GM23248 (cell line): ENCODE measurements at regions not wholly inside any gene's neighbourhood (a gene's known extent, or its start where the extent isn't known, plus 50 kb on each side); places are given as distances from the start of the nearest gene placed in this dataset.

ENCODE experiments used
- DNase-seq: peaks from one replicate; pipeline ENCODE4 v3.0.0-alpha.2; 2015
- H2AFZ ChIP-seq: fragments of 200-600 bp; sonication (generic); 2 replicates; pipeline ENCODE4 v1.6.1; 2016; ENCODE audit warnings: antibody characterized with exemption
- H3F3A ChIP-seq: fragments of 200-600 bp; sonication (generic); 2 replicates; pipeline ENCODE4 v1.6.1; 2016; ENCODE audit warnings: mild to moderate bottlenecking, antibody characterized with exemption, mixed run types; ENCODE audit not compliant: insufficient read depth
- H3K27ac ChIP-seq: fragments of 200-600 bp; sonication (generic); 2 replicates; pipeline ENCODE4 v1.5.1; 2016; ENCODE audit warnings: mild to moderate bottlenecking
- H3K27me3 ChIP-seq: fragments of 200-600 bp; sonication (generic); replicated peaks from 2 replicates; pipeline ENCODE4 v1.6.1; 2016; ENCODE audit warnings: mild to moderate bottlenecking; ENCODE audit not compliant: insufficient read depth
- H3K36me3 ChIP-seq: fragments of 200-600 bp; sonication (generic); 2 replicates; pipeline ENCODE4 v1.6.1; 2016; ENCODE audit warnings: low read depth, mild to moderate bottlenecking
- H3K4me1 ChIP-seq: fragments of 200-600 bp; sonication (generic); 2 replicates; pipeline ENCODE4 v1.6.1; 2016; ENCODE audit warnings: mild to moderate bottlenecking; ENCODE audit not compliant: insufficient read depth
- H3K4me2 ChIP-seq: fragments of 200-600 bp; sonication (generic); one replicate; pipeline ENCODE4 v1.6.1; 2016; ENCODE audit warnings: mild to moderate bottlenecking; ENCODE audit not compliant: unreplicated experiment
- H3K4me3 ChIP-seq: fragments of 200-600 bp; sonication (generic); 2 replicates; pipeline ENCODE4 v1.5.1; 2016; ENCODE audit warnings: mild to moderate bottlenecking
- H3K79me2 ChIP-seq: fragments of 200-600 bp; sonication (generic); 2 replicates; pipeline ENCODE4 v1.6.1; 2016; ENCODE audit warnings: mild to moderate bottlenecking; ENCODE audit not compliant: insufficient read depth
- H3K9ac ChIP-seq: fragments of 200-600 bp; sonication (generic); 2 replicates; pipeline ENCODE4 v1.6.1; 2016; ENCODE audit warnings: mild to moderate bottlenecking
- H3K9me2 ChIP-seq: fragments of 200-600 bp; sonication (generic); 2 replicates; pipeline ENCODE4 v1.6.1; 2016; ENCODE audit warnings: mixed run types, mild to moderate bottlenecking, moderate library complexity; ENCODE audit not compliant: insufficient read depth
- H3K9me3 ChIP-seq: fragments of 200-600 bp; sonication (generic); one replicate; pipeline ENCODE4 v1.6.1; 2017; ENCODE audit warnings: low read depth
- H4K20me1 ChIP-seq: fragments of 200-600 bp; sonication (generic); 2 replicates; pipeline ENCODE4 v1.6.0; 2016; ENCODE audit not compliant: insufficient read depth
- EZH2 ChIP-seq: fragments of 200-600 bp; sonication (generic); IDR thresholded peaks from 2 replicates; pipeline ENCODE4 v1.6.1; 2018; ENCODE audit warnings: antibody characterized with exemption, mild to moderate bottlenecking; ENCODE audit not compliant: insufficient read depth, poor library complexity, severe bottlenecking
- EZH2phosphoT487 ChIP-seq: fragments of 200-600 bp; sonication (generic); IDR thresholded peaks from 2 replicates; pipeline ENCODE4 v1.6.1; 2018; ENCODE audit warnings: antibody characterized with exemption, moderate library complexity, mild to moderate bottlenecking, low read depth; ENCODE audit not compliant: insufficient read depth
- WGBS, 2 experiments: methylation state at CpG; one replicate each; pipeline ENCODE4 v1.1.6; 2015 to 2017; ENCODE audit warnings: low lambda C conversion rate in 2 of 2, low coverage in 1 of 2; ENCODE audit errors: missing lambda C conversion rate in 2 of 2; 5-methylcytosine and 5-hydroxymethylcytosine counted together
- in situ Hi-C: fragments of 300-500 bp; cut with MboI; formaldehyde crosslinking; loops from 2 replicates; pipeline ENCODE4 v1.15.0; 2020

DNA sequence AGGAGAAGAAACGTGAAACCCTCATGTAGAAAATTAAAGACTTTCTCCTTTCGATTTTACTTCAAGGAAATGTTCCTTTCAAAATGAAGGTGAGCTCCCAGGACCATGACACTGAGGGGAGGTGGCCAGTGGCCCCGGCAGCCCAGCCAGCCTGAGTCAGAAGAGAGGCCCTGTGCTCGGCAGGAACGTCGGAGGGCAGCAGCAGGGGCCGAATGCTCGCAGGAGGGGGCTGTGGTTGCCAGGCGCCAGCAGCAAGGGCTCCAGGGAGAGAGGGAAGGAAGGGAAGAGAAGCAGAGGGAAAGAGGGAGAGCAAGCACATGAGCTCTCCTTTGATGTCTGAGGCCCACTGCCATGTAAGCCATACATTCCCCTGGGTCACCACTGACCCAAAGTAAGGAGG lies 73.3 kb upstream of the ACKR3 start:
- H3K9me2 ChIP-seq = no peaks in the 10 kb centered on the region
- H3K4me2 ChIP-seq = no peak overlapping the region
- H2AFZ ChIP-seq = no peak overlapping the region
- H3K4me3 ChIP-seq = no peak overlapping the region
- 56 to 66% methylated on average over 9 of the region's 9 CpGs for WGBS, 2 experiments
- 0 out of 2 replicates have a peak, but pooled peaks cover 4% of the 10 kb centered on the region for H3K27me3 ChIP-seq
- no peak overlapping the region for H3K9ac ChIP-seq
- peaks cover 4% of the 10 kb centered on the region; the same call in 1 of the 2 replicates for H3K4me1 ChIP-seq
- H3K9me3 ChIP-seq = no peaks in the 10 kb centered on the region
- DNase-seq = no peak
- H3K36me3 ChIP-seq = no peaks in the 10 kb centered on the region
- H3K27ac ChIP-seq = no peak overlapping the region
- H3K79me2 ChIP-seq = no peaks in the 10 kb centered on the region
- TF ChIP-seq EZH2 = no peak
- no peak for TF ChIP-seq EZH2phosphoT487
- no peaks in the 10 kb centered on the region for H4K20me1 ChIP-seq
- no peaks in the 10 kb centered on the region for H3F3A ChIP-seq
- in situ Hi-C loops = no loop called here

DNA sequence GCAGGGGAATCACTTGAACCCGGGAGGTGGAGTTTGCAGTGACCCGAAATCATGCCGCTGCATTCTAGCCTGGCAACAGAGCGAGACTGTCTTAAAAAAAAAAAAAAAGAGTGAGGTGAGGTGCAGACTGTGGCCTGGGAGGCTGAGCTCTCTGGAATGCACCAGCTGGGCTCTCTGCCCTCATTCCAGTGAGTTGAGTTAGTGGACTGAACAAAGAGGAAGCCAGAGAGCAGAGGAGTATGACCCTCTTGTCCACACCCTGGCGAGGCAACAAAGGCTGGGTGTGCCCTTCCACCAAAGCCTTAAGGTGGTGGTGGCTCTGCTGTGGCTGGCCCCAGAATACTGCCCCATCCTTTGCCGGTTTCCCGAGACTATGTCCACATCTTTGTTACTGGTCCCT lies 71.3 kb upstream of the ACKR3 start:
- no peak overlapping the region for H3K4me2 ChIP-seq
- in situ Hi-C loops = no loop called here
- H3K36me3 ChIP-seq = no peaks in the 10 kb centered on the region
- no peaks in the 10 kb centered on the region for H3K79me2 ChIP-seq
- H3K27me3 ChIP-seq = 0 out of 2 replicates have a peak, but pooled peaks cover 4% of the 10 kb centered on the region
- no peaks in the 10 kb centered on the region for H3K9me3 ChIP-seq
- no peak overlapping the region for H3K9ac ChIP-seq
- no peaks in the 10 kb centered on the region for H4K20me1 ChIP-seq
- DNase-seq = peak; percentile 74
- H2AFZ ChIP-seq = no peak overlapping the region
- H3K4me3 ChIP-seq = no peak overlapping the region
- no peak for TF ChIP-seq EZH2
- TF ChIP-seq EZH2phosphoT487 = no peak
- H3K9me2 ChIP-seq = no peaks in the 10 kb centered on the region
- H3K4me1 ChIP-seq = peaks cover 4% of the 10 kb centered on the region; the same call in 1 of the 2 replicates
- WGBS, 2 experiments = 73 to 80% methylated on average over 7 of the region's 7 CpGs
- no peak overlapping the region for H3K27ac ChIP-seq
- H3F3A ChIP-seq = no peaks in the 10 kb centered on the region

DNA sequence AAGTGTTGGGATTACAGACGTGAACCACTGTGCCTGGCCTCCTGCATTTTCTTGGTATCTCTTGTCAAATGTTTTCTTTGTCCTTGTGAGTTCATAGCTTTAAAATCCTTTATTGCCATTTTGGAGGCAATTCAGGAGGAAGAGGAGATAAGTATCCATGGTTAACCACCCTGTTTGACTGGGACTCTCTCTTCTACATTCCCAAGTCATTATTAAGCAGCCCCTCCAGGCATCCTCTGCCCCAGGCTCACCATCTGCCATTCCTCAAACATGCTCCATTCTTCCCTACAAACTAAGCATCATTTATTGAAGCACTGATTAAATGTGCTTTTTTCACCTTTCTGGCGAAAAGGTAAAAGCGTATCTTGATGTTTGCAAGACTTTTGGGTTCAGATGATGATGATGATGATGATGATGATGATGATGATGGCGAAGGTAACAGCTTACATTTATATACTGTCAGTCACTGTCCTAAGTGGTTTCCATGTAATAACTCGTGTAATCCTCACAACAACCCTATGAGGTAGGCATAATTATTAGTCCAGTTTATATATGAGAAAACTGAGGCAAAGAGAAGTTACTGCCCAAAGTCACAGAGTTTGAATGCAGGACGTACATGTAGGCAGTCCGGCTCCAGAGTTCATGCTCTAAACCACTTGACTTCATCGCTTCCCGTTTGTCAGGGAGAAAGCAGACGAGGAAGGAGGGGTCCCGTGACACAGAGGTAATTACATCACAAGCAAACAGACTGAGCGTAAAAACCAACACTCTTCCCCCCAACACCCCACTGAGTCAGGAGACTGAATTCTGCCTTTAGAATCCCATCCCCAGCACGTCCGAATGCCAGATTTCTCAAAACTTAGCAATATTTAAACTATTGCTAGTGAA lies 69.7 kb upstream of the ACKR3 start:
- DNase-seq = peak; percentile 21
- TF ChIP-seq EZH2phosphoT487 (no peak), EZH2 (no peak)
- no peak overlapping the region for H3K9ac ChIP-seq
- H3K9me2 ChIP-seq = no peaks in the 10 kb centered on the region
- H3K4me1 ChIP-seq = peaks cover 4% of the 10 kb centered on the region; the same call in 1 of the 2 replicates
- no peaks in the 10 kb centered on the region for H3F3A ChIP-seq
- no peaks in the 10 kb centered on the region for H3K36me3 ChIP-seq
- no peak overlapping the region for H3K27ac ChIP-seq
- WGBS, 2 experiments = 72 to 75% methylated on average over 14 of the region's 14 CpGs
- in situ Hi-C loops = loop anchor here (25.0 kb wide), 1 partner anchor 537 kb away; no protein-coding TSS in a partner anchor
- no peaks in the 10 kb centered on the region for H3K79me2 ChIP-seq
- H2AFZ ChIP-seq = no peak overlapping the region
- 0 out of 2 replicates have a peak, but pooled peaks cover 11% of the 10 kb centered on the region for H3K27me3 ChIP-seq
- H3K4me3 ChIP-seq = no peak overlapping the region
- H4K20me1 ChIP-seq = no peaks in the 10 kb centered on the region
- no peak overlapping the region for H3K4me2 ChIP-seq
- no peaks in the 10 kb centered on the region for H3K9me3 ChIP-seq

DNA sequence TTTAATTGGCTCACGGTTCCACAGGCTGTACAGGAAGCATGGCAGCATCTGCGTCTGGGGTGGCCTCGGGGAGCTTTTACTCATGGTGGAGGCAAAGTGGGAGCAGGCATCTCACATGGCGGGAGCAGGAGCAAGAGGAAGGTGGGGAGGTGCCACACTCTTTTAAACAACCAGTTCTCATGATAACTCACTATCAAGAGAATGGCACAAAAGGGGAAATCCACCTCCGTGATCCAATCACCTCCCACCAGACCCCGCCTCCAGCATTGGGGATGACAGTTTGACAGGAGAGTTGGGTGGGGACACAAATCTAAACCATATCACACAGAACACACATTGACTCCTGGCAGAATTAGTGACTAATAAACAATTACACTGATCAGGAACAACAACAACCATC lies 68.6 kb upstream of the ACKR3 start:
- 73 to 84% methylated on average over 6 of the region's 6 CpGs for WGBS, 2 experiments
- TF ChIP-seq EZH2 (no peak), EZH2phosphoT487 (no peak)
- Histone ChIP-seq H3K27me3 (peaks cover 15% of the 10 kb centered on the region), H3K4me3 (no peak overlapping the region), H3K36me3 (no peaks in the 10 kb centered on the region), H3F3A (no peaks in the 10 kb centered on the region), H3K4me2 (no peak overlapping the region), H3K9me3 (no peaks in the 10 kb centered on the region), H3K9me2 (no peaks in the 10 kb centered on the region), H2AFZ (no peak overlapping the region), H3K4me1 (peaks cover 4% of the 10 kb centered on the region; the same call in 1 of the 2 replicates), H3K27ac (no peak overlapping the region), H3K79me2 (no peaks in the 10 kb centered on the region), H4K20me1 (no peaks in the 10 kb centered on the region), H3K9ac (no peak overlapping the region)
- DNase-seq = no peak
- in situ Hi-C loops = loop anchor here (25.0 kb wide), 1 partner anchor 536 kb away; no protein-coding TSS in a partner anchor
